Stomach (tissue), 8 donors: ENCODE measurements at regions not wholly inside any gene's neighbourhood (a gene's known extent, or its start where the extent isn't known, plus 50 kb on each side); places are given as distances from the start of the nearest gene placed in this dataset.

ENCODE experiments used
- DNase-seq, 2 donors: peaks; one replicate each; pipeline versions ENCODE4 v3.0.0 to v3.0.0-alpha.2; 2013 to 2019
- H3K27ac ChIP-seq, 5 donors: fragments of 200-600 bp in 4 of 5; sonication (generic) in 4 of 5; one replicate each; pipeline ENCODE4 v1.5.1; 2013 to 2019; ENCODE audit warnings: mild to moderate bottlenecking in 1 of 5, moderate library complexity in 1 of 5
- H3K27me3 ChIP-seq, 3 donors: fragments of 200-600 bp; sonication (generic); one replicate each; pipeline ENCODE4 v1.5.1; 2017 to 2019; ENCODE audit warnings: mixed run types in 1 of 3
- H3K36me3 ChIP-seq, 4 donors: fragments of 200-600 bp; sonication (generic); 1 replicate in 3 of 4; 2 replicates in 1 of 4; pipeline ENCODE4 v1.5.1; 2016 to 2019
- H3K4me1 ChIP-seq, 4 donors: fragments of 200-600 bp; sonication (generic); one replicate each; pipeline ENCODE4 v1.5.1; 2016 to 2019
- H3K4me3 ChIP-seq, 4 donors: fragments of 200-600 bp; sonication (generic) in 3 of 4; one replicate each; pipeline ENCODE4 v1.5.1; 2016 to 2019; ENCODE audit warnings: mild to moderate bottlenecking in 1 of 4
- H3K9me3 ChIP-seq, 4 donors: fragments of 200-600 bp; sonication (generic); one replicate each; pipeline ENCODE4 v1.5.1; 2016 to 2019
- EP300 ChIP-seq: sonication (generic); formaldehyde crosslinking; IDR thresholded peaks from one replicate; pipeline ENCODE4 v1.6.1; 2017; ENCODE audit warnings: antibody characterized with exemption
- POLR2A ChIP-seq, 4 donors: fragments of 450-650 bp; IDR thresholded peaks; one replicate each; pipeline ENCODE4 v1.6.1; 2016; ENCODE audit warnings: antibody characterized with exemption in 4 of 4, control low read depth in 2 of 4, mild to moderate bottlenecking in 1 of 4, moderate library complexity in 1 of 4
- POLR2AphosphoS5 ChIP-seq, 3 donors: sonication (generic); formaldehyde crosslinking; IDR thresholded peaks; one replicate each; pipeline ENCODE4 v1.6.1; 2016; ENCODE audit warnings: antibody characterized with exemption in 3 of 3
- WGBS, 5 donors: extraction: QIAGEN DNeasy Blood & Tissue Kit in 3 of 5; methylation state at CpG; one replicate each; pipeline versions ENCODE4 v1.1.5 to v1.1.7; 2013 to 2018; 5-methylcytosine and 5-hydroxymethylcytosine counted together
- intact Hi-C: fragments of 100-400 bp; cut with DNase I; formaldehyde crosslinking; loops from one replicate; pipeline ENCODE4 v1.15.1; 2023; ENCODE audit warnings: low total_unique reads
- TF ChIP-seq, protein P1 (sequence below), 7 experiments: fragments of 450-650 bp in 4 of 7; fragments of 200-600 bp in 3 of 7; sonication (generic) in 3 of 7; IDR thresholded peaks; one replicate each; pipeline ENCODE4 v1.5.1; 2016 to 2019; ENCODE audit warnings: antibody characterized with exemption in 7 of 7, control low read depth in 2 of 7, mild to moderate bottlenecking in 1 of 7
- donor health status: healthy with polysubstance abuse.
- donor health status: Bipolar disorder and iron deficiency.
- donor health status: healthy.

DNA sequence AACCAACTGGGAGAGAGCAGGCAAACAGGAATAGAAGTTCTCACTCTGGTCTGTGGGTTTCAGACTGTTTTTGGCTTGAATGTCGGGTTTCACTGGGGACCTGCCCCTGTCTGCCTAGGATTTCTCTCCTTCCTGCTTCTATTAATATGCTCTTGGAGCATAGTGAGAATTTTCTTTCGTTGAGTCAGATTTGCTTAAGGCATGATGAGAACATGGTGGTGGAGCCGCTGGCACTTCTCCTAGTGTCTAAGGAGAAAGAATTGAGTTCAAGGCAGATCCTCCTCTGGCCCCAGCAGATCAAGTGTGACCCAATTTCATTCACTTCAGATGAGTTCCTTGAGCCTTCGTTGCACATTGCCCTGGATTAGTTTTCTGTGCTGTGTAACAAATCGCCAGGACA, 103.9 kb upstream of the HS6ST1 start:
- no peak for TF ChIP-seq POLR2A (IDR thresholded peaks at IDR 0.05)
- no peak for TF ChIP-seq EP300
- TF ChIP-seq POLR2AphosphoS5 (IDR thresholded peaks at IDR 0.05), result no peak
- TF ChIP-seq, protein P1, sequence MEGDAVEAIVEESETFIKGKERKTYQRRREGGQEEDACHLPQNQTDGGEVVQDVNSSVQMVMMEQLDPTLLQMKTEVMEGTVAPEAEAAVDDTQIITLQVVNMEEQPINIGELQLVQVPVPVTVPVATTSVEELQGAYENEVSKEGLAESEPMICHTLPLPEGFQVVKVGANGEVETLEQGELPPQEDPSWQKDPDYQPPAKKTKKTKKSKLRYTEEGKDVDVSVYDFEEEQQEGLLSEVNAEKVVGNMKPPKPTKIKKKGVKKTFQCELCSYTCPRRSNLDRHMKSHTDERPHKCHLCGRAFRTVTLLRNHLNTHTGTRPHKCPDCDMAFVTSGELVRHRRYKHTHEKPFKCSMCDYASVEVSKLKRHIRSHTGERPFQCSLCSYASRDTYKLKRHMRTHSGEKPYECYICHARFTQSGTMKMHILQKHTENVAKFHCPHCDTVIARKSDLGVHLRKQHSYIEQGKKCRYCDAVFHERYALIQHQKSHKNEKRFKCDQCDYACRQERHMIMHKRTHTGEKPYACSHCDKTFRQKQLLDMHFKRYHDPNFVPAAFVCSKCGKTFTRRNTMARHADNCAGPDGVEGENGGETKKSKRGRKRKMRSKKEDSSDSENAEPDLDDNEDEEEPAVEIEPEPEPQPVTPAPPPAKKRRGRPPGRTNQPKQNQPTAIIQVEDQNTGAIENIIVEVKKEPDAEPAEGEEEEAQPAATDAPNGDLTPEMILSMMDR (IDR thresholded peaks at IDR 0.05), result no peak
- Histone ChIP-seq H3K27me3 (no peaks in the 10 kb centered on the region), H3K9me3 (peaks cover 0 to 13% (median 5%) of the 10 kb centered on the region in 4 donors), H3K27ac (no peak overlapping the region), H3K36me3 (no peaks in the 10 kb centered on the region), H3K4me1 (peaks cover 0 to 7% (median 7%) of the 10 kb centered on the region in 4 donors), H3K4me3 (no peak overlapping the region)
- intact Hi-C loops, result no loop called here
- peak in 1 of 2 donors; percentile 0 for DNase-seq
- WGBS, 5 donors, result 79 to 89% (median 82%) methylated on average over 5 of the region's 5 CpGs

- peaks cover 0 to 13% (median 5%) of the 10 kb centered on the region in 4 donors for H3K9me3 ChIP-seq
- no peak overlapping the region for H3K27ac ChIP-seq
- no peak overlapping the region for H3K4me3 ChIP-seq
- no peak for TF ChIP-seq POLR2AphosphoS5 (IDR thresholded peaks at IDR 0.05)
- no peak for TF ChIP-seq EP300
- no peak for TF ChIP-seq POLR2A (IDR thresholded peaks at IDR 0.05)
- TF ChIP-seq, protein P1 (IDR thresholded peaks at IDR 0.05), result no peak
- H3K27me3 ChIP-seq, result no peaks in the 10 kb centered on the region
- H3K36me3 ChIP-seq, result no peaks in the 10 kb centered on the region
- peaks cover 0 to 7% (median 7%) of the 10 kb centered on the region in 4 donors for H3K4me1 ChIP-seq
- intact Hi-C loops, result no loop called here
- DNase-seq, result no peak
Observed at GRCh38 chr2:128423788-128424165, 105.1 kb upstream of the HS6ST1 start.

DNA sequence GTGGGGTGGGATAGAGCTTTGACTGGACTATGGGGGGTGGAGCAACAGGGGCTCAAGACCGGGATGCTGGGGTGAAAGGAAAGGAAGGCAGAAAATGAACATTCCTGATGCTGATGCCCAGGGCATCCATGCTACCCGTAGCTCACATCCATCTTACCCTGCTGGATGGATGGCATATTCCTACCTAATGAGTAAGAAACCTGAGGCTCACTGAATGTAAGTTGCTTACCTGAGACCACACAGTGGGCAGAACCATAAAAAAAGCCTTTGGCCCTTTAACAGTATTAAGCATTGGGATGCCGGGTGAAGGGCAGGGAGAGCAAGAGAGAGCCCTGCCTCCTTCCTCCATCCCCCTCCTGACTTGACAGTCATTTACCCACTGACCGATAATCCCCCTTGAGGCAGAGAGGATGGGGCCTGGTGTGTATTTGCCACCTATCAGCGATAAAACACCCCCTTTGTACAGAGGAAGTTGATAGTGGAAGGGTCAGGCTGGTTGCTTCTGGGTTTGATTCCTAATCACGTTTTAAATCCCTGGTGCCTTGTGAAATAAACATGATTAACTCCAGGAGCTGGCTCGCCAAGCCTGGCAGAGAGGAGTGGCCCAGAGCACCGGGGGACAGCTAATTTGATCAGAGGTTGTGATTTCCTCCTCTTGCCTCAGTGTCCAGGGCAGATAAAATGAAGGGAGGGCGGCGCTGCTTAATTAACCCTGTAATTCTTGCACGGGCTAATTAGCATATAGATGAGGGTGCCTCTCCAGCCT, 105.9 kb upstream of the HS6ST1 start:
- 30 to 54% (median 40%) methylated on average over 7 to 11 of the region's 11 CpGs for WGBS, 5 donors
- DNase-seq, result peak; percentile 28 to 40
- H3K4me1 ChIP-seq, result peaks cover 0 to 7% (median 7%) of the 10 kb centered on the region in 4 donors
- no peak overlapping the region for H3K4me3 ChIP-seq
- TF ChIP-seq EP300 (no peak), POLR2A (IDR thresholded peaks at IDR 0.05) (no peak), POLR2AphosphoS5 (IDR thresholded peaks at IDR 0.05) (no peak)
- TF ChIP-seq, protein P1 (IDR thresholded peaks at IDR 0.05), result no peak
- no peaks in the 10 kb centered on the region for H3K27me3 ChIP-seq
- H3K27ac ChIP-seq, result no peak overlapping the region
- H3K9me3 ChIP-seq, result peaks cover 0 to 19% (median 11%) of the 10 kb centered on the region in 4 donors
- intact Hi-C loops, result no loop called here
- H3K36me3 ChIP-seq, result no peaks in the 10 kb centered on the region

DNA sequence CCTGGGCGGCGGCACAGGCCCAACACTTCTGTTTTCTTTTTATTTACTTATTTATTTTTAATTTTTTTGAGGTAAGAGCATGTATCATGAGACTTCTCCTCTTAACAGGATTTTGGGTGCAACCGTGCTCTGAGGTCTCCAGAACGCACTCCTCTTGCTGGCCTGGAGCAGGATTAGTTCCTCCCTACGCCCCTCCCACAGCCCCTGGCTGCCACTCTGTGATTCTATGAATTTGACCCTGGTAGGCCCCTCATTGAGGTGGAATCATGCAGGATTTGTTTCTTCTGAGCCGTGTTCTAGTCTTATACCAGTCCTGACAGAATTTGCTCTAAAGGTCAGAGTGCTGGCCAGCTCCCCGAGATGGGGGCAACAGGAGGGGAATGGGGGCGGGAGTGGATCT, 106.5 kb upstream of the HS6ST1 start:
- 83 to 94% (median 86%) methylated on average over 8 of the region's 8 CpGs for WGBS, 5 donors
- intact Hi-C loops, result no loop called here
- Histone ChIP-seq H3K27ac (no peak overlapping the region), H3K9me3 (peaks cover 0 to 21% (median 15%) of the 10 kb centered on the region in 4 donors), H3K4me3 (no peak overlapping the region), H3K27me3 (no peaks in the 10 kb centered on the region), H3K36me3 (no peaks in the 10 kb centered on the region), H3K4me1 (peaks cover 0 to 7% (median 7%) of the 10 kb centered on the region in 4 donors)
- TF ChIP-seq EP300, result no peak
- TF ChIP-seq POLR2AphosphoS5 (IDR thresholded peaks at IDR 0.05), result no peak
- TF ChIP-seq, protein P1 (IDR thresholded peaks at IDR 0.05), result no peak
- no peak for TF ChIP-seq POLR2A (IDR thresholded peaks at IDR 0.05)
- DNase-seq, result peak in 1 of 2 donors; percentile 20
